GM12873 (cell line): ENCODE measurements at regions not wholly inside any gene's neighbourhood (a gene's known extent, or its start where the extent isn't known, plus 50 kb on each side); places are given as distances from the start of the nearest gene placed in this dataset.

Experiments used
- CTCF ChIP-seq: IDR thresholded peaks from 2 replicates; pipeline ENCODE4 v1.5.1; 2012; ENCODE audit warnings: low read depth, mild to moderate bottlenecking, moderate library complexity, low read length, control low read depth; ENCODE audit not compliant: insufficient read depth; ENCODE audit errors: missing control alignments

- TF ChIP-seq CTCF, result no peak
Measured at GRCh38 chr22:47582067-47582466, 819.6 kb downstream of the TBC1D22A start.

- TF ChIP-seq CTCF, result no peak
Measured at GRCh38 chr22:47580121-47580520, 817.7 kb downstream of the TBC1D22A start.

- no peak for TF ChIP-seq CTCF
Measured at GRCh38 chr22:47576908-47577307, 814.5 kb downstream of the TBC1D22A start.

GRCh38 chr22:47575291-47575690 lies 812.8 kb downstream of the TBC1D22A start:
- no peak for TF ChIP-seq CTCF

- no peak for TF ChIP-seq CTCF
Measured at GRCh38 chr22:47574556-47574955, 812.1 kb downstream of the TBC1D22A start.

GRCh38 chr22:47573141-47573540 lies 810.7 kb downstream of the TBC1D22A start:
- TF ChIP-seq CTCF, result no peak

GRCh38 chr22:47572443-47572842 lies 810.0 kb downstream of the TBC1D22A start:
- TF ChIP-seq CTCF, result no peak
